Transverse colon (tissue), 4 donors: ENCODE measurements at regions not wholly inside any gene's neighbourhood (a gene's known extent, or its start where the extent isn't known, plus 50 kb on each side); places are given as distances from the start of the nearest gene placed in this dataset.

Source experiments
- CTCF ChIP-seq, 5 experiments: fragments of 200-600 bp in 3 of 5; fragments of 450-650 bp in 2 of 5; sonication (generic) in 3 of 5; IDR thresholded peaks; 1 replicate in 2 of 5; 2 replicates in 3 of 5; pipeline ENCODE4 v1.5.1; 2016 to 2017; ENCODE audit warnings: antibody characterized with exemption in 5 of 5, inconsistent platforms in 3 of 5, mild to moderate bottlenecking in 2 of 5, moderate library complexity in 1 of 5
- EP300 ChIP-seq: sonication (generic); formaldehyde crosslinking; IDR thresholded peaks from one replicate; pipeline ENCODE4 v1.6.1; 2017; ENCODE audit warnings: antibody characterized with exemption, low read depth
- POLR2A ChIP-seq: fragments of 450-650 bp; IDR thresholded peaks from one replicate; pipeline ENCODE4 v1.6.1; 2016; ENCODE audit warnings: antibody characterized with exemption, mild to moderate bottlenecking, moderate library complexity
- POLR2AphosphoS5 ChIP-seq, 3 donors: sonication (generic); formaldehyde crosslinking; IDR thresholded peaks; one replicate each; pipeline ENCODE4 v1.6.1; 2016; ENCODE audit warnings: antibody characterized with exemption in 3 of 3

- TF ChIP-seq POLR2A (no peak), CTCF (IDR thresholded peaks at IDR 0.05) (no peak), EP300 (no peak), POLR2AphosphoS5 (IDR thresholded peaks at IDR 0.05) (no peak)
These were observed 104.9 kb upstream of the ITPRID2 start for GRCh38 chr2:181786371-181787228.
